KBM-7 (cell line): ENCODE measurements at regions not wholly inside any gene's neighbourhood (a gene's known extent, or its start where the extent isn't known, plus 50 kb on each side); places are given as distances from the start of the nearest gene placed in this dataset.

Source experiments
- DNase-seq: peaks from one replicate; pipeline ENCODE4 v3.0.0-alpha.2; 2015
- in situ Hi-C: fragments of 300-500 bp; cut with MboI; formaldehyde crosslinking; loops from 2 replicates; pipeline ENCODE4 v1.14.3; 2020; ENCODE audit warnings: low sequenced_read_pairs, low pct_unique_long_range_greater_than_20kb, mixed read lengths

DNA sequence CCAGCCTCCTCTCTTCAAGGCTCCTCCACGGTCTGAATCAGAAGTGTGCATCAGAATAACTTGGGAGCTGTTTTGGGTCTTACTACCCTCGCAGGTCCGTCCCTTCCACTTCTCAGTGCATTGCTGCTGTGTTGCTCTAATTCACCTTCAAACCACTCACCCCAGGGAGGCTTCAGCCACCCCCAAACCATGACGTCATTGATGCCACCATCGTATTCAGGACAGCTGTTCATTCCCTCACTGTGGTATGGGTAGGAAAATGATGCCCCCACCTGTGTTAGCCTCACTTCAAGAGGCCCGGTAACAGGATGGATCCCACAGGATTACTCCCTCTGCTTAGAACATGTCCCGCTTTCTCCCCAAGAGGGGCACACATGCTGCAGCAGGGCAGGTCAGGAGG is 1005.7 kb downstream of the UQCRFS1 start:
- in situ Hi-C loops: no loop called here
- DNase-seq: no peak

DNA sequence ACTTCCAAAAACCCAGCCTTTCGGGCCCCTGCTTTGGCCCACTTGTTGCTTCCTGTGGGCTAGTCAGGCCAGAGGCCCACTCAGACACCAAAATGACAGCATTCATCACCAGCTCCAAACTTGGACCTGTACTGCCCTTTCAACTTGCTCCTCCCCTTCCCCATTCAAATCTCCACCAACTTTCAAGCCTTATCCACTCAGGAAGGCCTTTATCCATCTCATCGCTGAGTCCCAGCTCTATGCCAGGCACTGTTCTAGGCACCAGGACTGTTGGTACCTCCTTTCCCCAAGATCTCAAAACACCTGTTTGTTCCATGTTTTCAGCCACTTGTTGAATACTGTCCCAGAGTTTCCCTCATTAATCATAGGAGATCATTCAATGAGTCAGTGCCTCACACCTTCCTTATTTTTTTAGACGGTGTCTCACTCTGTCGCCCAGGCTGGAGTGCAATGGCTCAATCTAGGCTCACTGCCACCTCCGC is 1011.4 kb downstream of the UQCRFS1 start:
- DNase-seq: no peak
- in situ Hi-C loops: no loop called here

DNA sequence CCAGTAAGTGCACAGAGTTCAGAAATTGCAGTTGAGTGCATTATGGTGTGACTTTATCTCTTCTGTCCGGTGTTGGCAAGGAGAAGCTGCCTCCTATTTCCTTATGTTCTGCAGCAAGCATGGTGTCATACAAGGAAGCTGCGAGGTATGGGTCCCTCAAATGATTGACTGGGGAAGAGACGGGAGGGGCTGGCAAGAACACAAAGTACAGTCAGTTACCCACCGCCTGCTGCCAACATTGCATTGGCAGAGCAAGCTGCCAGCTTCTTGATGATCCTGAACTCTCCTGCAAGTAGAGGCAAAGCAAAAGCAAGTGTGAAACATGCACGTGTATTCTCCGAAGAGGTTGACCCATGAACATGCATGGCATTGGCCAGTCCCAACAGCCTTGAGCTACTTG is 1013.6 kb downstream of the UQCRFS1 start:
- in situ Hi-C loops: no loop called here
- DNase-seq: no peak

DNA sequence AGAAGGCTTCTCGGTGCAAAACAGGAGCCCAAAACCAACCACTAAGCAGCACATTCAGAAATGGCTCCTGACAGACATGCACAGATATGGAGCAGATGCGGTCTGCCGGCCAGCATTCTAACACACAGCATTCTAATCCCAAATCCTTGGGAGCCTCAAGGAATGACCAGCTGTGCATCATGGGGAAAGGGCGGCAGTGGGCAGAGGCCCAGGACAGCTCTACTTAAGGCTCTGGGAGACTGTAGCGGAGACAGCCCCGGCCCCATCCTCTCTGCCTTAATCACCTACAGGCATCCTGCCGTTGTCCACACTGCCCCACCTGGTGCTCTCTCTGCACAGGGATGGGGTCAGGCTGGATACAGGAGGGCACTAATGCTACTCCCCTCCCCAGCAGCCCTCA is 1016.0 kb downstream of the UQCRFS1 start:
- in situ Hi-C loops: no loop called here
- no peak for DNase-seq

DNA sequence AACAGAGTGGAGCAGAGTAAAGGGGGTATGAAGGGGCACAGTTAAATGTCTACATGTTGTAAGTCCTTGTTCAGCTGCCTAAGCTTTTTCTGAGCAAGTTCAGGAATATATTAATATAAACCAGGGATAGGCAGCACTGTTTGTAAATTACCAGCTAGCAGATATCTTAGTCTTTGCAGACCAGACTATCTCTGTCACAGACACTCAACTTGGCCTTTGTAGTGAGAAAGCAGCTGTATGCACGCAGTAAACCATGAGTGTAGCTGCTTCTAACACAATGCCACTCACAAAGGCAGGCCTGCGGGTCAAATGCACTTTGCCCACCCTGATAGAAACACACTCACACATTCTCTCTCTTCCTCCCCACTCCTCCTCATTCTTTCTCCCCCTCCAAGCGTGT is 1016.9 kb downstream of the UQCRFS1 start:
- DNase-seq: no peak
- in situ Hi-C loops: no loop called here

DNA sequence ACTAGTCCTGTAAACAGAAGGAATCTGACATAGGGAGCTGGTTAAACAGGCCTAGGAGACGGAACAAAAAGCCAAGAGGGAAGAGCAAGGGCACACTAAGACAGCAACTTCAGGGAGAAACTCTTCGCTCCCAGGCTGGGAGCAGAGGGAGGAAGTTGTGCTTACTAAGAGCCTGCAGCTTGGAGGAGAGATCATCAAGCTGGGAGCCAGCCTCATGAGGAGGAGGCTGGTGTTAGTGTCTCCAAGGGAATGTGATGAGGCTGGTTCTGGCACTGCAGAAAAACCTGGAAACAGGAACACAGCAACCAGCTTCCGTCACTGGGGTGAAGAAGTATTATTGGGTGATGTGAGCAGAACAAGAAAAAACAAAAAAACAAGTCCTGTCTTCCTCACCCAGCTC is 1027.3 kb downstream of the UQCRFS1 start:
- in situ Hi-C loops: no loop called here
- no peak for DNase-seq

DNA sequence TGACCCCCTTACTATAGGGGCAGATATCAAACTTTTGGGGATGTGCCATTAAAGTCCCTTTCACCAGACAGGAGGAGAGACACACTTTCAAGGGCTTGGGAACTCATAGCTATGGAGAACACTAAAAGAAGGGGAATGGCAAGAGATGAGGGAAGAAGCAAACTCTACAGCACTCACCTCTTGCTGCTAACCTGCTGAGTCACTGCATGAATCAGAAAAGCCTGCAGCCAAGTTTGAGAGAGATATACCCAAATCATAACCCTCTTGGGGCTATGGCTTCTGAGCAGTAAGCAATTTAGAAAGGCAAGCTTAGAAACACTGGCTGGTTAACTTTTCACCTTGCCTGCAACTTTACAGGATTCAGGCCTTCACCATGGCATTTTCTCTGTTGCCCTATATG is 1028.0 kb downstream of the UQCRFS1 start:
- in situ Hi-C loops: no loop called here
- DNase-seq: no peak

DNA sequence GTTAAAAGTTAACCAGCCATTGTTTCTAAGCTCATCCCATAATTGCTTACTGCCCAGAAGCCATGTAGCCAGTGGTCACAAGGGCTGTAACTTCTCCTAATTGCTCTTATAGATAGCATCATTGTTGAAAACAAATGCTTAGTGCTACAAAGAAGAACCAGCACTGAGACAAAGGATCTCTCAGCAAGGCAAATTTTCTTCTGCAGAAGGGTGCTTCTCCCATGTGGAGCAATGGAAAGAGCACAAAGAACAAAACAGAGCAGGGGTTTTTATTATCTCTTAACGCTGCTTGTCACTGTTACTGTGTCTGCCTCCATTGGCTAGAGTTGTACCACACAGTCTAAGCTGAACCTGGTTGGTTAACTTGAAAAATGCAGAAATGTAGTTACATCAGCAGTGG is 1036.8 kb downstream of the UQCRFS1 start:
- DNase-seq: no peak
- in situ Hi-C loops: no loop called here

DNA sequence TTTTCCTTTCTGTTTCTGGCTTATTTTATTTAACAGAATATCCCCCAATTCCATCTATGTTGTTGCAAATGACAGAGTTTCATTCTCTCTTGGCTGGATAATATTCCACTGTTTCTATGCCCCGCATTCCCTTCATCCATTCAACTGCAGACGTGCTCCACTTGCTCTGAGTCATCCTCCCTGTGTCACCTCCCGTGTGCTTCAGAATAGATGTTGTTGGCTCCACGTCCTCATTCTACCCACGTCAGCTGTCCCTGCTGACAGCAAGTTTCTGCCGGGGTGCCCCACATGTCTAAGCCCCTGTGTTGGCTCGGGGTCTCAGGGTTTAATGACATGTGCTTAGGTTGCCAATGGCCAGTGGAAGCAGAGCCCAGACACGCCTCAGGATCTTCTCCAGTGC is 1041.0 kb downstream of the UQCRFS1 start:
- in situ Hi-C loops: no loop called here
- no peak for DNase-seq

DNA sequence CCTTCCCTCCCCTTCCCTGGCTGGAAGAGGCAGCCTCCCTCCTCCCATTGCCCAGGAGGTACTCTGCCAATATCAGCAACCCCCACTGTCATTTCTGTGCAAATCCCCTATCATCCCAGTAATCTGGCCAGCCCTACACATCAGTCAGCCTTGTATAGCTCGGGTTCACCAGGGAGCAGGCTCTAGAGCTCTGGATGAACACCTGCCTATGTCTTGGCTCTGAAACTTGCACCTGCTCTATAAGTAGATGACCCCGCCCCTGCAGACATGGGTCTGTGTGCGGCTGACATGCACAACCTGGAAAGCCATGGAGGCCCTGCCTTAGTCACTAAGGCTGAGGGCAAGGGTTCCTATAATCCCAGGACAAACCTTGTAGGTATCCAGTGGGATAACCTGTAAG is 1042.9 kb downstream of the UQCRFS1 start:
- in situ Hi-C loops: no loop called here
- no peak for DNase-seq

DNA sequence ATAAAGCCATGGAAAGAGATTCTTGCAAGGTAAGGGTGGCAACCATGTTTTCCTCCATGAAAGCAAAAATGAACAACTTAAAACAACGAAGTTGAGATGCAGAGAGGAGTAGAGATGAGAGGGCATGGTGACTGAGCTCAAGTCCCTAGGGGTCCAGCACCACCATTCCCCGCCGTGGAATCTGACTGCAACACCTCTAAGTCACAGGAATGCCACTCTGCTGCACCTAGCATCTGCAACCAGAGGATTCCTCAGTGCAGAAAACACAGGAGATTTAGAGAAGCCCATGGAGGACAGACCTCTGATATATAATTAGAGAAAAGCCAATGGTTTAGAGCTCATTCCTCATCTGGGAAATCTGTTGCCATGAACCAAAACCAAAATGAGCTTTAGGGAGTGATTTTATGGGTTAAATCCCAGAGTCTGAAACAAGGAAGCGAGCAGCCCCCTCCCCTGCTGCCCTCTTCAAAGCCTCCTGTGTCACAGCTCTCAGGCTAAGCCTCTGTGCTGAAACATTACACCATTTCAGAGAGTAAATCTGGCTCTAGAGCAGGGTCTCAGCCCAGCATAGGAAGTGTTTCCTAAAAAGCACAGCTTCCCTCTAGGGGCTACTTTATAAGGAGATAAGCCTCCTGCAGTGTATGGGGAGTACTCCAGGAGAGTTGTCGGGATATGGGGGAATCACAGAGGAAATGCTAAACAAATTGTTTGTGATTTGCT is 1043.6 kb downstream of the UQCRFS1 start:
- no peak for DNase-seq
- in situ Hi-C loops: no loop called here

DNA sequence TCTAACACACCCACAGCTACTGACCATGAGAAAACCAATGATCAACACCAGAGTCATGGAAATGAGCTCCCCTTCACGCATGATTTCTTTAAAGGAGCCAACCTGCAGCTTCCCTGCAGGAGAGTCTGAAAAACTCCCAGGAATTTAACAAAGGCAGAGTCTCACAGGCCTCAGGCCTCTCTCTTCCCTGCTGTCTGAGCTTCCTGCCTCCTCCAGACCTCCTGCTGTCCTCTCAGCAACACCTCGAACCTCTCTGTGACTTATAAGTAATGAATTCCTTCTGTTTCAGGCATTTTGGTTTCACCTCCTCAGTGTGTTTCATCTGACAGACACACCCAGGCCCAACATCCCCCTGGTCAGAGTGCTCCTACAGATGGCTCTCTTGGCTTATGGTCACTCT is 1044.4 kb downstream of the UQCRFS1 start:
- in situ Hi-C loops: no loop called here
- no peak for DNase-seq

DNA sequence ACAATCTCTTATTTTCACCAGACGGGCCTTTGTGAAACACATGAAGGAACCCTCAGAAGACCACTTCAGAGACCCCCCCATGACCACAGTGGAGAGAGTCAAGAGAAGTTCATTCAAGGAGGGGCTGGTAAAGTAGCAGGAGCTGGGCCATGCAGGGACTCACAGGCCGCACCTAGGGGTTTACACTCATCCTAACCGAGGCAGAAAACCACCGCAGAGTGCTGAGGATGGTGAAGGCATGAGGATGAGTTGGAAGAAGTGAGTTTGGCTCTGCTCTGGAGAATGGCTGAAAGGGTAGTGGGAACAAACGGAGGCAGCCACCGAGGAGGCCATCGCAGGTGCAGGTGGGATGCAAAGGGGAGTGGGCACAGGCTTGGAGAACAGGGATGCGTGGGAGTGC is 1046.9 kb downstream of the UQCRFS1 start:
- DNase-seq: no peak
- in situ Hi-C loops: no loop called here

DNA sequence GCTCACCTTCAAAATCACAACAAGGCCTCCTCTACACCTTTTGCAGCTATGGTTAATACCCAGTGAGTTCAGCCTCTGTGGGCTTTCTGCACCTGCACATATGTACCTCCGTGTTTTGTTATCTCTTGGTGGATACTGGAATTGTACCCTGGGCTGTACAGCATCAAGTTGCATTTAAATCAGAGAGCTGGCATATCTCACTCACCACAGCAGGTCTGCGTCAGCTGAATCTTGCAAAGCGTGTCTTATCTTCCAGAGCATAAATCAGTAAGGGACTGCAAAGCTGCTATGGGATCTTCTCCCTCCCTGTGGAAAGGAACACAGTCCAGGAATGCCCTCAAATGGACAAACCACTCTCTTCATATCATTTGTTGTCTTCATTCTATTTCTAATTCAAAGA is 1048.7 kb downstream of the UQCRFS1 start:
- in situ Hi-C loops: no loop called here
- no peak for DNase-seq

DNA sequence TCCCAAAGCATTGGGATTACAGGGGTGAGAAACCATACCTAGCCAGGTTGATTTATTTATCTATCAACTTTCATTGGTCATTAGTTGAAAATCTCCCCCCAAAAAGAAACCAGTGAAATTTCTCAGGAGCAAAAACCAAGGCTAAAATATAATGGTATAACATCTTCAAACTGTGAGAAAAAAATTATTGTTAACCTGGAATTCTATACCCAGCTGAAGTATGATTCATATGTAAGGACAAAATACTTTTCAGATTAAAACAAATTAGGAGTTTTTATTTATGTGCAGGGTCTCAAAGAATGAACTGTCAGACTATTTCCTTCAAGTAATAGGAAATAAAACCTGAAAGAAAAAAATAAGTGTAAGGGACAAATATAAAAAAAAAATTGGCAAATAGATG is 1053.9 kb downstream of the UQCRFS1 start:
- DNase-seq: no peak
- in situ Hi-C loops: no loop called here

DNA sequence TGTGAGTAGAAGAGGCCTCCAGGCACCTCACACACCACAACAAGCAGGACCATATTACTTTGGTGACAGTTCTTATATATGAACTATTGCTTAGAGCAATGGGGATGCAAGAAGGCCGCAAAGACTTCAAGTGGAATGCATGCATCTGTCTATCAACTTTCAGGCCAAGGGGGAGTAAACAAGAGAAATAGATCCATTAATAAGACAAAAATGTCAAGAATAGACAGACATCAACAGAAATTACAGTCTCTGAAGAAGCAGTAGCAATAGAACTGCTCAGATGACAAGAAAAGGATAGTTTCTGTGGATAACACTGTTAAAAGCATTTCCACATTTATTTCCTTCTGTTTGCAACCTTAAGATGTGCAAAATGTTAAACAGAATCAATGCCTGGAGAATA is 1057.7 kb downstream of the UQCRFS1 start:
- in situ Hi-C loops: no loop called here
- no peak for DNase-seq

DNA sequence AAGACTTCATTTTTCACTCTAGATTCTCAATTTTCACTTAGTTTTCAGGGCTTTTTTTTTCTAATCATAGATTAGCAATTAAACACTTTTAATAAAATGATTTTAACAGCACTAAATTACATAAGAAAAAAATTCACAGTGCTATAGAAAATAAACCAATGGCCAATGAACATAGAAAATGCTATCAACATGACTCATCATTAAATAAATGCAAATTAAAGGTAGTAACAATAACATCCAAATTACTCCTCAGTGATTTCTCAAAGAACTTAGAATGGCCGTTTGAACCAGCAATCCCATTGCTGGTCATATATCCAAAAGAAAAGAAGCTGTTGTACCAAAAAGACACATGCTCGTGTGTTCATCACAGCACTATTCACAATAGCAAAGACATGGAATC is 1058.9 kb downstream of the UQCRFS1 start:
- DNase-seq: no peak
- in situ Hi-C loops: no loop called here

DNA sequence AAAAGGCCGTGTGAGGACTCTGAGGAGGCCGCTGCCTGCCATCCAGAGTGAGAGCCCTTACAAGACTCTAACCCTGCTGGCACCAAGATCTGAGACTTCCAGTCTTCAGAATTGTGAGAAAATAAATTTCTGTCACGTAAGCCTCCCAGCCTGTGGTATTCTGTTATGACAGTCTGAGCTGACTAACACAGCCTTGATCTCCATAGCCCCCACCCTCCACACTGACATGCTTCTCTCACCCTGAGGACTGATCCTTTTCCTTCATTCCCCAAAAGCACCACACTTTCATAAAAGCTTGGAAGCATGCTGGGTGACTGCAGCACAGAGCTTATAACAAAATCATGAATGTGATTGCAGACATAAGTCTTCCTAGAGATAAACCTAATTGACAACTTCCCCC is 1059.8 kb downstream of the UQCRFS1 start:
- no peak for DNase-seq
- in situ Hi-C loops: no loop called here

DNA sequence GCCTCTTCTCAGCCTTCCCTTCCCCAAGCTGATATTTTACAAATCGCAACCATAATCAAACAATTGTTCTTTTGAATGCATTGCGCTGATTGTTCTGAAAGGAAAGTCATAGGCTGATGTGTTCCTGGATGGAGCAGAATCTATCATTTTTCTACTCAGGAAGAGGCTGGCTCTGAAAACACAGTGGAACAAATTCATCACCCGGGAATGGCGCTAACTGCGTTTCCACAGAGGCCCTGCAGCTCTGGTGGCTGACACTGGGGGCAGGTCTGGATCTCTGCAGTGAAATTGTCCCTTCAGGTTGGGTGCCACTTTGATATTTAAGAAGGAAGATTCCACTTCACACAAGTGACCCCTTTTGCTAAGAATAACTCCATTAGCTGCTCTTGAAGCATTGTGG is 1060.8 kb downstream of the UQCRFS1 start:
- in situ Hi-C loops: no loop called here

DNA sequence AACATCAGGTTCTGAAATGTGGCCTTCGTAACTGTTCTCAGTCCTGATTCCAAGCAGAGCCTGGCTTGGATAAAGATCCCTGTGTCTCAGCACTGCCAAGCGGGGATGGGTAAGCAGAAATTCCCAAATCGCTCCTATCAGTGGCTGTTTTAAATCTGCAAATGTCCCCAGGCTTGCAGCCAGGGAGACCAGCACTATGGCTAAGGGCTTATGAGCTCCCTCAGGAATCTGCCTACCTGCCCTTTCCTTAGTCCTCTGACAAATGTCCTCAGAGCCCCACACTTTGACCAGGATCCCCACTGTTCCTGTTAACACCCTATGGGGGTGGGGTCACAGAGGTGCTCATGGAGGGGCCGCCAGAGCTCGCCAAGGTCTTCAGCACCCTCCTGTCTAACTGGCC is 1062.8 kb downstream of the UQCRFS1 start:
- in situ Hi-C loops: no loop called here
- DNase-seq: no peak

More for the DNA sequence above, 1060.8 kb downstream of the UQCRFS1 start:
- DNase-seq: no peak

DNA sequence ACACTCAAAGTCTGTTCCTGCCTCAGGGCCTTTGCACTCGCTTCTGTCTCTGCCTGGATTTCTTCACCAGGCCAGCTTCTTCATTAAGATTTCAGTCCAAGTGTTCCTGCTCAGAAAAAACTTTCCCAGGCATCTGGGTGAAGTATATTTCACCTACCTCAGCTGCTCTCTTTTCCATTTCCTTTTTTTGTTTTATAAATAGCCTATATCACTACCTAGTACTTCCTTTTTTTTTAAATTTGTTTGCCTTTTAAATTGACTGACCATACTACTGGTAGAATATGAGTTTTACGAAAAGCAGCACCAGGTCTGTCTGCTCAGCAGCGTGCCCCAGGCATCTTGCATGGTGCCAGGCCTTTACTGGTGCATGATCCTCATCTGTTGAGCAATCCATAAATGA is 1064.4 kb downstream of the UQCRFS1 start:
- peak; percentile 15 for DNase-seq
- in situ Hi-C loops: no loop called here
